K562 (cell line): ENCODE measurements at regions not wholly inside any gene's neighbourhood (a gene's known extent, or its start where the extent isn't known, plus 50 kb on each side); places are given as distances from the start of the nearest gene placed in this dataset.

Experiments
- ATAC-seq: fragments of 200-7000 bp; cut with Tn5 transposase; 3 replicates; pipeline ENCODE4 v1.9.1; 2020; ENCODE audit warnings: moderate library complexity
- BruUV-seq: library from RNA; stranded (reverse); fragments of 400-500 nt; replicated peaks from 2 replicates; lab custom pipeline; 2021; lab: Mats Ljungman, UMichigan
- CTCF ChIA-PET: fragments of 300-600 bp; formaldehyde crosslinking; extraction: SDS; loops from one replicate; lab custom pipeline; 2021; ENCODE audit warnings: low intra/inter-chr PET ratio; lab: Yijun Ruan, JAX
- POLR2A ChIA-PET: fragments of 300-600, 350-650 bp; sonication (Branson Sonifier 250); formaldehyde crosslinking; extraction: SDS; loops from one replicate; lab custom pipeline; 2021; ENCODE audit warnings: antibody characterized with exemption, inconsistent platforms; lab: Yijun Ruan, JAX
- DNase-seq, 4 experiments: peaks; one replicate each; pipeline versions ENCODE4 v3.0.0 to v3.0.0-alpha.2; 2011 to 2018; ENCODE audit warnings: low spot score in 3 of 4, mixed read lengths in 3 of 4; ENCODE audit errors: extremely low read depth in 1 of 4
- FAIRE-seq: peaks from 2 replicates; lab custom pipeline; 2011; peaks lifted over from hg19 to GRCh38; lab: Jason Lieb, UNC
- H2AFZ ChIP-seq: 2 replicates; pipeline ENCODE4 v1.6.0; 2011; ENCODE audit warnings: low read depth, low read length, control low read depth, inconsistent platforms
- H3K27ac ChIP-seq: fragments of 200-600 bp; 3 replicates; pipeline ENCODE4 v1.8.0; 2011; ENCODE audit warnings: low read depth, mild to moderate bottlenecking, control low read depth, inconsistent platforms, low read length, moderate library complexity, mixed read lengths; ENCODE audit errors: extremely low read depth
- H3K27me3 ChIP-seq, 2 experiments: fragments of 300-600 bp in 1 of 2; 2 replicates in 1 of 2; 3 replicates in 1 of 2; pipeline versions ENCODE4 v1.6.0 to v1.8.0; 2011; ENCODE audit warnings: inconsistent platforms in 2 of 2, low read length in 2 of 2, mild to moderate bottlenecking in 1 of 2, mixed read lengths in 1 of 2, moderate library complexity in 1 of 2; ENCODE audit not compliant: control insufficient read depth in 2 of 2, insufficient read depth in 2 of 2
- H3K36me3 ChIP-seq: fragments of 300-600 bp; 3 replicates; pipeline ENCODE4 v1.8.0; 2011; ENCODE audit warnings: mild to moderate bottlenecking, low read length, inconsistent platforms; ENCODE audit not compliant: control insufficient read depth, insufficient read depth
- H3K4me1 ChIP-seq, 2 experiments: fragments of 200-600 bp in 1 of 2; replicated peaks in 1 of 2; 2 replicates in 1 of 2; 3 replicates in 1 of 2; pipeline versions ENCODE4 v1.5.1 to v1.8.0; 2011; ENCODE audit warnings: inconsistent platforms in 2 of 2, low read length in 2 of 2, mild to moderate bottlenecking in 1 of 2, mixed read lengths in 1 of 2, moderate library complexity in 1 of 2; ENCODE audit not compliant: control insufficient read depth in 2 of 2, insufficient read depth in 2 of 2
- H3K4me2 ChIP-seq: 2 replicates; pipeline ENCODE4 v1.6.1; 2011; ENCODE audit warnings: low read length, control low read depth, inconsistent platforms, mixed read lengths; ENCODE audit not compliant: insufficient read depth
- H3K4me3 ChIP-seq: fragments of 200-600 bp; sonication (generic), shearing (Covaris generic); 2 replicates; pipeline ENCODE4 v1.5.1; 2016; ENCODE audit warnings: control low read depth, inconsistent platforms
- H3K79me2 ChIP-seq: fragments of 200-600 bp; 3 replicates; pipeline ENCODE4 v1.8.0; 2011; ENCODE audit warnings: low read length, inconsistent platforms; ENCODE audit not compliant: control insufficient read depth, insufficient read depth
- H3K9ac ChIP-seq, 2 experiments: 2 replicates each; pipeline versions ENCODE4 v1.6.0 to v1.6.1; 2011; ENCODE audit warnings: low read depth in 2 of 2, low read length in 2 of 2, control low read depth in 1 of 2, inconsistent platforms in 1 of 2, mild to moderate bottlenecking in 1 of 2, mixed read lengths in 1 of 2; ENCODE audit not compliant: insufficient read depth in 1 of 2
- H3K9me1 ChIP-seq: one replicate; pipeline ENCODE4 v1.6.0; 2011; ENCODE audit warnings: inconsistent platforms, mild to moderate bottlenecking, low read length, moderate library complexity; ENCODE audit not compliant: control insufficient read depth, insufficient read depth
- H3K9me3 ChIP-seq: replicated peaks from 2 replicates; pipeline ENCODE4 v1.5.1; 2011; ENCODE audit warnings: low read depth, low read length, inconsistent platforms; ENCODE audit not compliant: control insufficient read depth, insufficient read depth
- H4K20me1 ChIP-seq: replicated peaks from 2 replicates; pipeline ENCODE4 v1.6.1; 2011; ENCODE audit warnings: low read length, inconsistent platforms, mixed read lengths; ENCODE audit not compliant: control insufficient read depth, insufficient read depth
- BRF2 ChIP-seq: IDR thresholded peaks from 3 replicates; pipeline ENCODE4 v1.6.1; 2011; ENCODE audit warnings: borderline replicate concordance, mild to moderate bottlenecking; ENCODE audit not compliant: insufficient read length, insufficient read depth
- C11orf30 ChIP-seq: fragments of 450-650 bp; IDR thresholded peaks from 2 replicates; pipeline ENCODE4 v1.6.1; 2016; ENCODE audit warnings: low read depth, mild to moderate bottlenecking
- GABPB2 ChIP-seq: fragments of 250-450 bp; sonication (Bioruptor Pico); conservative IDR thresholded peaks from 2 replicates; pipeline ENCODE4 v1.5.1; 2021; ENCODE audit warnings: mild to moderate bottlenecking
- GTF2F1 ChIP-seq: IDR thresholded peaks from 2 replicates; pipeline ENCODE4 v1.6.1; 2011; ENCODE audit warnings: low read depth, low read length, improper control_type of control experiment
- L3MBTL2 ChIP-seq: fragments of 450-650 bp; IDR thresholded peaks from 2 replicates; pipeline ENCODE4 v1.6.1; 2016; ENCODE audit warnings: mild to moderate bottlenecking, moderate library complexity
- MAFF ChIP-seq: IDR thresholded peaks from 2 replicates; pipeline ENCODE4 v1.6.1; 2012; ENCODE audit warnings: low read length, improper control_type of control experiment
- MCM3 ChIP-seq: fragments of 450-650 bp; IDR thresholded peaks from 2 replicates; pipeline ENCODE4 v1.6.1; 2016
- NCOA4 ChIP-seq: fragments of 450-650 bp; IDR thresholded peaks from 2 replicates; pipeline ENCODE4 v1.6.1; 2018; ENCODE audit warnings: mild to moderate bottlenecking; ENCODE audit not compliant: partially characterized antibody
- OTX1 ChIP-seq: fragments of 450-650 bp; formaldehyde crosslinking; IDR thresholded peaks from 2 replicates; pipeline ENCODE4 v1.4.0; 2022; ENCODE audit warnings: mild to moderate bottlenecking
- RBFOX2 ChIP-seq: fragments of 200-400 bp; formaldehyde crosslinking; IDR thresholded peaks from 2 replicates; pipeline ENCODE4 v1.6.1; 2017; ENCODE audit warnings: low read depth, mild to moderate bottlenecking, low read length, moderate library complexity
- SMARCA5 ChIP-seq: fragments of 450-650 bp; IDR thresholded peaks from 2 replicates; pipeline ENCODE4 v1.6.1; 2016
- SMC3 ChIP-seq: conservative IDR thresholded peaks from 2 replicates; pipeline ENCODE4 v1.6.1; 2011; ENCODE audit warnings: low read depth, low read length, improper control_type of control experiment; ENCODE audit not compliant: insufficient read depth
- TAL1 ChIP-seq: fragments of 450-650 bp; IDR thresholded peaks from 2 replicates; pipeline ENCODE4 v1.6.1; 2016; ENCODE audit warnings: mild to moderate bottlenecking
- TEAD2 ChIP-seq: fragments of 450-650 bp; IDR thresholded peaks from 2 replicates; pipeline ENCODE4 v1.6.1; 2016; ENCODE audit warnings: missing genetic modification characterization, control low read depth, missing compliant biosample characterization
- THRB ChIP-seq: fragments of 450-650 bp; formaldehyde crosslinking; conservative IDR thresholded peaks from 2 replicates; pipeline ENCODE4 v1.4.0; 2022; ENCODE audit warnings: mild to moderate bottlenecking, missing genetic modification characterization
- TRIM28 ChIP-seq: fragments of 450-650 bp; IDR thresholded peaks from 2 replicates; pipeline ENCODE4 v1.6.1; 2017
- WHSC1 ChIP-seq: IDR thresholded peaks from one replicate; pipeline ENCODE4 v1.6.1; 2012; ENCODE audit warnings: low read length, control low read depth, inconsistent platforms
- ZBTB17 ChIP-seq: fragments of 450-650 bp; formaldehyde crosslinking; IDR thresholded peaks from 2 replicates; pipeline ENCODE4 v1.4.0; 2020; ENCODE audit warnings: mild to moderate bottlenecking
- ZKSCAN8 ChIP-seq: fragments of 200-800 bp; sonication (Bioruptor generic); IDR thresholded peaks from 2 replicates; pipeline ENCODE4 v1.6.1; 2016; ENCODE audit warnings: missing genetic modification characterization, missing compliant biosample characterization
- ZNF586 ChIP-seq: fragments of 450-650 bp; formaldehyde crosslinking; conservative IDR thresholded peaks from 2 replicates; pipeline ENCODE4 v1.4.0; 2020; ENCODE audit warnings: mild to moderate bottlenecking, moderate library complexity
- ZNF740 ChIP-seq, 3 experiments: fragments of 200-800 bp in 1 of 3; sonication (Bioruptor generic) in 1 of 3; sonication (generic) in 1 of 3; formaldehyde crosslinking in 1 of 3; IDR thresholded peaks; 2 replicates each; pipeline versions ENCODE4 v1.6.1 to v1.8.0; 2016 to 2022; ENCODE audit warnings: mild to moderate bottlenecking in 2 of 3, missing compliant biosample characterization in 2 of 3, missing genetic modification characterization in 2 of 3, missing genetic modification reagents in 1 of 3
- ZNF76 ChIP-seq: fragments of 250-450 bp; sonication (Bioruptor Pico); IDR thresholded peaks from 2 replicates; pipeline ENCODE4 v1.4.0; 2020; ENCODE audit warnings: mild to moderate bottlenecking, moderate library complexity, borderline replicate concordance
- WGBS: fragments of 100-300 bp; shearing (Covaris generic); methylation state at CpG from one replicate; pipeline ENCODE4 v1.1.6; 2016; ENCODE audit warnings: low coverage, mixed read lengths; ENCODE audit not compliant: insufficient coverage; ENCODE audit errors: missing lambda C conversion rate; 5-methylcytosine and 5-hydroxymethylcytosine counted together
- in situ Hi-C: fragments of 300-500 bp; cut with MboI; formaldehyde crosslinking; loops from 4 replicates; pipeline ENCODE4 v1.15.0; 2018; ENCODE audit warnings: inconsistent platforms, mixed read lengths
- intact Hi-C: fragments of 100-400 bp; cut with micrococcal nuclease; formaldehyde crosslinking; loops from 2 replicates; pipeline ENCODE4 v1.14.2; 2022

- no peak for TF ChIP-seq NCOA4
- no peak for TF ChIP-seq SMARCA5
- TF ChIP-seq GABPB2 (CRISPR knock-in tag): no peak
- no peak for TF ChIP-seq RBFOX2
- TF ChIP-seq ZNF586 (CRISPR knock-in tag): no peak
- no peak for TF ChIP-seq ZBTB17 (CRISPR knock-in tag)
- TF ChIP-seq WHSC1: no peak
- no peak for TF ChIP-seq OTX1
- TF ChIP-seq, all 486 proteins: peak for 0
These were observed 186.9 kb downstream of the AHR start (continued) for GRCh38 chr7:17485368-17485767.

- no peaks in the 10 kb centered on the region for H3K27me3 ChIP-seq
- WGBS: 0% methylated on average over 1 of the region's 1 CpG
- in situ Hi-C loops (no loop called here), intact Hi-C loops (no loop called here)
- no peak overlapping the region for H3K4me2 ChIP-seq
- ATAC-seq (no peak), FAIRE-seq (no peak), DNase-seq (no peak)
- no peak overlapping the region for H2AFZ ChIP-seq
- no peak overlapping the region for H3K9ac ChIP-seq
- no peaks in the 10 kb centered on the region for H3K36me3 ChIP-seq
- BruUV-seq: no TSS peak
- H3K9me3 ChIP-seq: no peaks in the 10 kb centered on the region
- POLR2A ChIA-PET: no interaction called here
- H3K9me1 ChIP-seq: no peaks in the 10 kb centered on the region
- no peaks in the 10 kb centered on the region for H3K4me1 ChIP-seq
- H3K27ac ChIP-seq: no peak overlapping the region
- no peak overlapping the region for H3K4me3 ChIP-seq
- no peaks in the 10 kb centered on the region for H3K79me2 ChIP-seq
- CTCF ChIA-PET: no interaction called here
- no peaks in the 10 kb centered on the region for H4K20me1 ChIP-seq
- no peak for TF ChIP-seq TEAD2
- no peak for TF ChIP-seq ZNF740 (CRISPR knock-in tag; IDR thresholded peaks at IDR 0.05)
- no peak for TF ChIP-seq ZNF740 (tag; IDR thresholded peaks at IDR 0.05)
- TF ChIP-seq L3MBTL2: no peak
- no peak for TF ChIP-seq ZNF76 (CRISPR knock-in tag)
- peak; percentile 41; the same call in 1 of the 2 replicates for TF ChIP-seq C11orf30
- no peak for TF ChIP-seq ZKSCAN8 (CRISPR knock-in tag)
- TF ChIP-seq THRB (CRISPR knock-in tag): no peak
- no peak for TF ChIP-seq SMC3
- peak; percentile 32; the same call in 1 of the 2 replicates for TF ChIP-seq MAFF
- TF ChIP-seq BRF2: no peak
- TF ChIP-seq MCM3: no peak
- TF ChIP-seq TAL1: no peak
- TF ChIP-seq GTF2F1: no peak
- no peak for TF ChIP-seq TRIM28
These were observed 187.5 kb downstream of the AHR start for GRCh38 chr7:17485904-17486303.
